T47D (cell line): ENCODE measurements at regions not wholly inside any gene's neighbourhood (a gene's known extent, or its start where the extent isn't known, plus 50 kb on each side); places are given as distances from the start of the nearest gene placed in this dataset.

Experiments used
- DNase-seq, 2 experiments: peaks; one replicate each; pipeline versions ENCODE4 v3.0.0 to v3.0.0-alpha.2; 2011 to 2012; ENCODE audit warnings: low read depth in 1 of 2, low spot score in 1 of 2
- JUND ChIP-seq: IDR thresholded peaks from 2 replicates; pipeline ENCODE4 v1.6.1; 2012; ENCODE audit warnings: low read depth
- in situ Hi-C: cut with HindIII; loops from 2 replicates; pipeline ENCODE4 v1.10.0; 2016; ENCODE audit warnings: low sequenced_read_pairs, low pct_unique_long_range_greater_than_20kb

GRCh38 chr15:36506733-36507356 lies 72.6 kb upstream of the CDIN1 start:
- in situ Hi-C loops: no loop called here
- TF ChIP-seq JUND: no peak
- DNase-seq: no peak

- DNase-seq: no peak
- no peak for TF ChIP-seq JUND
- in situ Hi-C loops: no loop called here
These were observed 72.0 kb upstream of the CDIN1 start for GRCh38 chr15:36507458-36507857.

GRCh38 chr15:36511594-36511993 lies 67.8 kb upstream of the CDIN1 start:
- in situ Hi-C loops: no loop called here
- no peak for DNase-seq
- no peak for TF ChIP-seq JUND

- no peak for TF ChIP-seq JUND
- DNase-seq: no peak
- in situ Hi-C loops: no loop called here
These were observed 61.7 kb upstream of the CDIN1 start for GRCh38 chr15:36517758-36518157.

- no peak for DNase-seq
- TF ChIP-seq JUND: no peak
- in situ Hi-C loops: no loop called here
These were observed 60.4 kb upstream of the CDIN1 start for GRCh38 chr15:36519067-36519466.

- DNase-seq: no peak
- no peak for TF ChIP-seq JUND
- in situ Hi-C loops: no loop called here
These were observed 54.0 kb upstream of the CDIN1 start for GRCh38 chr15:36525430-36525829.

- in situ Hi-C loops: no loop called here
- DNase-seq: no peak
- TF ChIP-seq JUND: no peak
These were observed 51.9 kb upstream of the CDIN1 start for GRCh38 chr15:36527235-36528162.

- in situ Hi-C loops: no loop called here
- TF ChIP-seq JUND: no peak
- DNase-seq: no peak
These were observed 50.0 kb upstream of the CDIN1 start for GRCh38 chr15:36529296-36530011.
